ENCODE measurements at regions not wholly inside any gene's neighbourhood (a gene's known extent, or its start where the extent isn't known, plus 50 kb on each side); places are given as distances from the start of the nearest gene placed in this dataset.
"Not testable (repeated sequence)": the region's sequence is repeated elsewhere in the genome, so short reads cannot be mapped to it uniquely, and the experiment has no call there.

DNA sequence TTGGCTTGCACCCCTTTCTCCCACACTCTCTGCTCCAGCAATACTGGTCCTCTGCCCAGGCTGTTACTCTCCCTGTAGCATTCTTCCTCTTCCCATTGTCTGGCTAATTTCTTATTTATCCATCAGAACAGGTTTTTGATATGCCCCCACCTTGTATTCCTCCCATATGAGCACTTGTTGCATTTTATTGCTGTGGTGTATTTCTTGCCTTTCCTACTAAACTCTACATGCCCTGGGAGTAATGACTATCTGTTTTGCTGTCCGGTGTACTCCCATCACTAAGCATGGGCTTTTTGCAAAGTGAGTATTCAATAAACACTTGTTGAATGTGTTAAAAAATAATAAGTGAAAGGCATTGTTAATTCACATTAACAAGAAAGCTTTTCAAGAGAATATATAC lies 104.3 kb upstream of the RANBP3L start:
- no peak overlapping the region for H3K4me3 ChIP-seq (replicated peaks; ENCODE audit: low read depth, low read length)
- no peak for DNase-seq (ENCODE audit: low read depth)
- no peak for TF ChIP-seq CTCF (IDR thresholded peaks at IDR 0.05; ENCODE audit: low read length, missing control alignments)

DNA sequence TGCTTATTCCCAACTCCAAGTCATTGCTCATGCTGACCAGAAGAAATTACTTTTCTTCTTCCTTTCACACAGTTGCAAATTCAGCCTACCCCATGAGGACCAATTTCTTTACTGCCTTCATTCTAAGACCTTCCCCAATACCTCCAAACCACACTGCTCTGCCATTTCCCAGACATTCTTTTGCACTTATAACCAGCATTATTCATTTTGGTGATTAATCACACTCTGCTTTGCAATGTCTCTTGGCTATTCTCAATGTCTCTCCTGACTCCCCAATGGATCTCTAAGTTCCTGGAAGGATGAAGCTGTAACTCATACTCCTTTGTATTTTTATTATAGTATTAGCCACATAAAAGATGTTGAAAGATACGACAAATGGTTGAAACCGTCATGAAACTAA lies 105.7 kb upstream of the RANBP3L start:
- no peak for TF ChIP-seq CTCF (IDR thresholded peaks at IDR 0.05; ENCODE audit: low read length, missing control alignments)
- H3K4me3 ChIP-seq (replicated peaks; ENCODE audit: low read depth, low read length) = no peak overlapping the region
- DNase-seq (ENCODE audit: low read depth) = no peak

- DNase-seq (ENCODE audit: low read depth); H3K4me3 ChIP-seq (replicated peaks; ENCODE audit: low read depth, low read length): not testable (repeated sequence)
Measured at GRCh38 chr5:36409711-36410110, 108.0 kb upstream of the RANBP3L start.

GRCh38 chr5:36410672-36411071 lies 109.0 kb upstream of the RANBP3L start:
- not testable (repeated sequence) for H3K4me3 ChIP-seq (replicated peaks; ENCODE audit: low read depth, low read length)

GRCh38 chr5:36414869-36415282 lies 113.2 kb upstream of the RANBP3L start:
- peak; percentile 73 for DNase-seq (ENCODE audit: low read depth)
- TF ChIP-seq CTCF (IDR thresholded peaks at IDR 0.05; ENCODE audit: low read length, missing control alignments) = peak; percentile 46
- H3K4me3 ChIP-seq (replicated peaks; ENCODE audit: low read depth, low read length) = no peak overlapping the region

More at GRCh38 chr5:36410672-36411071, 109.0 kb upstream of the RANBP3L start:
- not testable (repeated sequence) for DNase-seq (ENCODE audit: low read depth)

GRCh38 chr5:36416605-36417004 lies 114.9 kb upstream of the RANBP3L start:
- no peak for DNase-seq (ENCODE audit: low read depth)
- no peak overlapping the region for H3K4me3 ChIP-seq (replicated peaks; ENCODE audit: low read depth, low read length)
- TF ChIP-seq CTCF (IDR thresholded peaks at IDR 0.05; ENCODE audit: low read length, missing control alignments) = no peak

DNA sequence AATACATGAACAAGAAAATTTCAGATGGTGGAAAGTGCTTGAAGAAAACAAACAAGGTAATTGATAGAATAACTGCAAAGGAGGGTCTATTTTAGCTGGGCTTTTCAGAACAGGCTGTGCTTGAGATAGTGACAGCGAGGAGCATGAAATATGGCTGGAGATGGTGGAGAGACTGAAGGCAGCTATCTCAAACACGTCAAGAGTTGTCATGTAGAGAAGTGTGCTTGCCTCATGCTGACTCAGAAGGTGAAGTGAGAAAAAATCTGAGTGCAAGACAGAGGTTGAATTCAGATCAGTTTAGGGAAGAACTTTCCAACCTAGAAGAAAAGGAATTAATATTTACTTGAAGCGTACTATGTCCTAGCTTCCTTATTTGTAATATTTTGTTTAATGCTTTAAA lies 115.5 kb upstream of the RANBP3L start:
- H3K4me3 ChIP-seq (replicated peaks; ENCODE audit: low read depth, low read length) = no peak overlapping the region
- no peak for TF ChIP-seq CTCF (IDR thresholded peaks at IDR 0.05; ENCODE audit: low read length, missing control alignments)
- DNase-seq (ENCODE audit: low read depth) = peak; percentile 5

GRCh38 chr5:36417668-36418067 lies 116.0 kb upstream of the RANBP3L start:
- no peak for TF ChIP-seq CTCF (IDR thresholded peaks at IDR 0.05; ENCODE audit: low read length, missing control alignments)
- no peak overlapping the region for H3K4me3 ChIP-seq (replicated peaks; ENCODE audit: low read depth, low read length)
- DNase-seq (ENCODE audit: low read depth) = no peak
